ENCODE measurements at regions not wholly inside any gene's neighbourhood (a gene's known extent, or its start where the extent isn't known, plus 50 kb on each side); places are given as distances from the start of the nearest gene placed in this dataset.
"Not testable (repeated sequence)": the region's sequence is repeated elsewhere in the genome, so short reads cannot be mapped to it uniquely, and the experiment has no call there.

DNA sequence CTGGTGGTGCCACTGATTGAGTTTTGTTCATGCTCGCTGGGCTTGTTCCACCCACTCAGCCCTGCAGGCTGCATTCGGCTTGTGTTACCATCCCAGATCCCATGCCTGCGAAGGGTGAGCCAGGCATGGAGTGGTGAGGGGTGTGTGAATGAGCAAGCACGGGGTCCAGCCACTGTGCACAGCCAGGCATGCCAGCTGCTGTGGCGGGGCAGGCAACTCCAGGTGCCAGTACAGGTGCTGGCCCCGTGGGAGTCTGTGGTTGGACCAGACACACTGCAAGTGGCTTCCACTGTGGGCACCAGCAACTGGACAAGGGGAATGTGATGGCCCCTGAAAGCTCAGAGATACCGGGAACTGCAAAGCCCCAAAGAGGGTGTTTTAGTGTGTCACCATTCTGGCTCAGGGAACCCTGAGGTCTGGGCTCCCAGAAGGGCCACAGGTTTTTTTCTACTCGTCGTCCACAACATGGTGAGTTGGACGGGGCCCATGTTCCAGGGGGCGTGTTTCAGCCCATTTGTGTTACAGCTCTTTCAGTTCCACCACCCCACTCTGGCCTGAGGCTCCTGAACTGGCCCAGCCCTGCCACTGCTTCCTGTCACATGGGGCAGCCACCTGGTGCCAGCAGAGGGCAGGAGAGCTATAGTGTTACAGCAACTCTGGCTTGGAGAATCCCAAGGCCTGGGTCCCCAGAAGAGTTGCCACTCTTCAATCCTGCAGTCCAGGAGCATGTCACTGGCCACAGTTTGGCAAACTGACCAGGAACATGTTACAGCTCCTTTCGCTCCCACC, 217.0 kb upstream of the OBI1 start:
- in situ Hi-C loops (cut with HindIII; ENCODE audit: low sequenced_read_pairs), result no loop called here
- DNase-seq (ENCODE audit: low read depth), result no peak
- no peak overlapping the region for H3K4me3 ChIP-seq (ENCODE audit: low read depth, low read length)
- no peak for TF ChIP-seq CTCF (IDR thresholded peaks at IDR 0.05; ENCODE audit: low read depth, low read length, missing control alignments)

DNA sequence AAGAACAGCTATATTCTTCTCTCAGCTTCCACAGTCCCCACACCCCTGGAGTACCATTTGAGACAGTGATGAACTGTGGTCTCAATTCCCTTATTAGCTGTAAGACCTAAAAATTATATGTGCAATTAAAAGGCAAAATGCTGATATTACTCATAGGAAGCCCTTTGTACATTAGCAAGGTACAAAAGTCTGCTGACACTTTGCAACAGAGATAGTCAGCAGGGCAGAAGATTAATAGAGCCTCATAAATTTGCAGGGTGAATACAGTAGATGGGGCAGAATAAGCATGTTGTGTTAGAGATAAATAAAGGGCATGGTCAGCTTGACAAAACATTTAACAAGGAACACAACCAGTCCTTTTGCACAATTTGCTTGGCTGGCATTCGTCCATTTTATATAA, 210.0 kb upstream of the OBI1 start:
- TF ChIP-seq CTCF (IDR thresholded peaks at IDR 0.05; ENCODE audit: low read depth, low read length, missing control alignments), result no peak
- no peak for DNase-seq (ENCODE audit: low read depth)
- in situ Hi-C loops (cut with HindIII; ENCODE audit: low sequenced_read_pairs), result no loop called here
- no peak overlapping the region for H3K4me3 ChIP-seq (ENCODE audit: low read depth, low read length)

DNA sequence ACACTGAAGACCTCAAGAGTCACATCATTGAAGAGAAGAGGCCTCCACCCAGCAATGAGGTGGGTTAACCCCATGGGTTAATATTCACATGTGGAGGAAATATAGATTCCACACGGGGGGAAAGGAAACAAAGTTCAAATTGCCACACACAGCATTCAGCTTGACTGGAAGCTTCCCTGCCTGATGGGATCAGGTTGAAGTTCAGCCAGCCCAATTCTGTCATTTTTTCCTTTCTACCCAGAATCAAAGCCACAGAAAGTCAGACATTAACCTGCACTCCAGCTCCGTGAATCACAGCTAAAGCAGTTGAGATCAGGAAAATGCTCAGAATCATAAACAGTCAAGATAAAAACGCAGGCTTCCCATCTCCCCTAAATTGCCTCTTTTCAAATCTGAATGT, 208.7 kb upstream of the OBI1 start:
- in situ Hi-C loops (cut with HindIII; ENCODE audit: low sequenced_read_pairs), result no loop called here
- DNase-seq (ENCODE audit: low read depth), result no peak
- H3K4me3 ChIP-seq (ENCODE audit: low read depth, low read length), result no peak overlapping the region
- no peak for TF ChIP-seq CTCF (IDR thresholded peaks at IDR 0.05; ENCODE audit: low read depth, low read length, missing control alignments)

GRCh38 chr13:78866076-78866475, 207.1 kb upstream of the OBI1 start:
- in situ Hi-C loops (cut with HindIII; ENCODE audit: low sequenced_read_pairs); H3K4me3 ChIP-seq (ENCODE audit: low read depth, low read length); DNase-seq (ENCODE audit: low read depth): not testable (repeated sequence)

DNA sequence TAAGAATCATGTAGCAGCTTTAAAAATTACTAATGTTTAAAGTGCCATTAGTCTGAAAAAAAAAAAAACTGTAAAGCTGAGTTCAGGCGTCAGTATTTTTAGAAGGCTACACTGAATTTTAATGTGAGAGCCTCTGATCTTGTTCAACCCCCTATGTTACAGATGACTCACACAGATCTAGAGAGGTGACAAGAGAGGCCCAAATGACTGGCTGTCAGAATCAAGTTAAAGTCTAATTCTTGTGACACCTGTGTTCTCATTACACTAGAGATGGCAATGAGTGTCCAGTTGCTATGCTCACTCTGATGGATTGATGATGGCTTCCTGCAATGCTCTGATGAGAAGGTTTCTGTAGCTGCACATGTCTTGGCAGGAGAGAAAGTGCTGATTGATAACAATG, 203.5 kb upstream of the OBI1 start:
- H3K4me3 ChIP-seq (ENCODE audit: low read depth, low read length), result no peak overlapping the region
- no peak for TF ChIP-seq CTCF (IDR thresholded peaks at IDR 0.05; ENCODE audit: low read depth, low read length, missing control alignments)
- no peak for DNase-seq (ENCODE audit: low read depth)
- in situ Hi-C loops (cut with HindIII; ENCODE audit: low sequenced_read_pairs), result no loop called here

- in situ Hi-C loops (cut with HindIII; ENCODE audit: low sequenced_read_pairs), result no loop called here
- no peak for TF ChIP-seq CTCF (IDR thresholded peaks at IDR 0.05; ENCODE audit: low read depth, low read length, missing control alignments)
Measured at GRCh38 chr13:78852709-78853108, 193.8 kb upstream of the OBI1 start.

GRCh38 chr13:78845656-78846365, 186.9 kb upstream of the OBI1 start:
- no peak for DNase-seq (ENCODE audit: low read depth)
- in situ Hi-C loops (cut with HindIII; ENCODE audit: low sequenced_read_pairs), result no loop called here
- TF ChIP-seq CTCF (IDR thresholded peaks at IDR 0.05; ENCODE audit: low read depth, low read length, missing control alignments), result no peak
- H3K4me3 ChIP-seq (ENCODE audit: low read depth, low read length), result no peak overlapping the region

More at GRCh38 chr13:78852709-78853108, 193.8 kb upstream of the OBI1 start:
- no peak overlapping the region for H3K4me3 ChIP-seq (ENCODE audit: low read depth, low read length)
- DNase-seq (ENCODE audit: low read depth), result no peak
